NB4 (cell line): ENCODE measurements at regions not wholly inside any gene's neighbourhood (a gene's known extent, or its start where the extent isn't known, plus 50 kb on each side); places are given as distances from the start of the nearest gene placed in this dataset.

Source experiments
- MYC ChIP-seq: IDR thresholded peaks from 2 replicates; pipeline ENCODE4 v1.6.1; 2011; ENCODE audit warnings: low read depth, low read length
- POLR2A ChIP-seq: IDR thresholded peaks from 2 replicates; pipeline ENCODE4 v1.6.1; 2011; ENCODE audit warnings: mild to moderate bottlenecking; ENCODE audit not compliant: insufficient read length; ENCODE audit errors: extremely low read depth
- TF ChIP-seq, protein P1 (sequence below): IDR thresholded peaks from one replicate; pipeline ENCODE4 v1.5.1; 2012; ENCODE audit warnings: low read depth, low read length
- TF ChIP-seq, protein P2 (sequence below): IDR thresholded peaks from 2 replicates; pipeline ENCODE4 v1.6.1; 2011; ENCODE audit warnings: low read depth, low read length

DNA sequence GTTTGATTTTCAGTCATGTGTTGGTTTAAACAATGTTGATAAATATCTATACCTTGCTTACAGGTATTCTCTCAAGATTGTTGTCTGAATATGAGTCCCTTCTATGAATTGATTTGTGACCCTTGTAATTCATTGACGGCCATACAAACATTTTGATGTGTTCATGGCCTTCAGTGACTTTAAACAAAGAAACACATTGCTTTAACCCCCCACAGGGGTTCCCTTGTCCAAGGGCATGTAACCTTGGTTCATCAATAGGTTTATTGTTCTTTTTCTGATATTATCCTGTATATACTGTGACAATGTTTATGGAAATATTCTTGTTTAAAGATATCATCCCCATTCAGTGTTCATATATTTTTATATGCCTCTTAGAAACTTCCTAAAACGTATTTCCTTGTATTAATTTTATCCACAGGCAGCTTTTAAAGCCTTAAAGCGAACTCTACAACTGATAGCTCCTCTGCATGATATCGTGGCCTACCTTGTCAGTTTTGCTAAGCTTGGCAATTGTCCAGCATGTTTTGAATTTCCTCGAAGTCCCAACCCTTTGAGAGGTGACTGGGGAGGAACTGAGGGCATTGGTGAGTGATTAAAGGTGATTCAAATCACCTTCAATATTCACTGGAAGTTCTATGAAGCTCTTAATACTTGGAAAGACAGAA is 87.0 kb downstream of the CD164 start:
- TF ChIP-seq POLR2A = no peak
- TF ChIP-seq, protein P1, sequence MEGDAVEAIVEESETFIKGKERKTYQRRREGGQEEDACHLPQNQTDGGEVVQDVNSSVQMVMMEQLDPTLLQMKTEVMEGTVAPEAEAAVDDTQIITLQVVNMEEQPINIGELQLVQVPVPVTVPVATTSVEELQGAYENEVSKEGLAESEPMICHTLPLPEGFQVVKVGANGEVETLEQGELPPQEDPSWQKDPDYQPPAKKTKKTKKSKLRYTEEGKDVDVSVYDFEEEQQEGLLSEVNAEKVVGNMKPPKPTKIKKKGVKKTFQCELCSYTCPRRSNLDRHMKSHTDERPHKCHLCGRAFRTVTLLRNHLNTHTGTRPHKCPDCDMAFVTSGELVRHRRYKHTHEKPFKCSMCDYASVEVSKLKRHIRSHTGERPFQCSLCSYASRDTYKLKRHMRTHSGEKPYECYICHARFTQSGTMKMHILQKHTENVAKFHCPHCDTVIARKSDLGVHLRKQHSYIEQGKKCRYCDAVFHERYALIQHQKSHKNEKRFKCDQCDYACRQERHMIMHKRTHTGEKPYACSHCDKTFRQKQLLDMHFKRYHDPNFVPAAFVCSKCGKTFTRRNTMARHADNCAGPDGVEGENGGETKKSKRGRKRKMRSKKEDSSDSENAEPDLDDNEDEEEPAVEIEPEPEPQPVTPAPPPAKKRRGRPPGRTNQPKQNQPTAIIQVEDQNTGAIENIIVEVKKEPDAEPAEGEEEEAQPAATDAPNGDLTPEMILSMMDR = no peak
- TF ChIP-seq, protein P2, sequence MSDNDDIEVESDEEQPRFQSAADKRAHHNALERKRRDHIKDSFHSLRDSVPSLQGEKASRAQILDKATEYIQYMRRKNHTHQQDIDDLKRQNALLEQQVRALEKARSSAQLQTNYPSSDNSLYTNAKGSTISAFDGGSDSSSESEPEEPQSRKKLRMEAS = no peak
- no peak for TF ChIP-seq MYC
